Heart left ventricle (tissue), 16 donors: ENCODE measurements at regions not wholly inside any gene's neighbourhood (a gene's known extent, or its start where the extent isn't known, plus 50 kb on each side); places are given as distances from the start of the nearest gene placed in this dataset.

ENCODE experiments used
- ATAC-seq, 4 donors: fragments of 200-7000 bp; cut with Tn5 transposase; one replicate each; pipeline ENCODE4 v1.9.1; 2020 to 2022; ENCODE audit warnings: moderate library complexity in 4 of 4, mild to moderate bottlenecking in 3 of 4, moderate number of reproducible peaks in 1 of 4
- DNase-seq, 5 donors: peaks; one replicate each; pipeline ENCODE4 v3.0.0-alpha.2; 2020
- H3K27ac ChIP-seq, 12 donors: fragments of 200-600 bp; sonication (generic) in 4 of 12; one replicate each; pipeline versions ENCODE4 v1.5.0 to v1.8.0; 2016 to 2022; ENCODE audit warnings: mild to moderate bottlenecking in 2 of 12
- H3K27me3 ChIP-seq, 9 donors: fragments of 200-600 bp; sonication (generic) in 2 of 9; one replicate each; pipeline versions ENCODE4 v1.5.1 to v1.8.0; 2016 to 2022; ENCODE audit warnings: mild to moderate bottlenecking in 3 of 9
- H3K36me3 ChIP-seq, 9 donors: fragments of 200-600 bp; sonication (generic) in 2 of 9; one replicate each; pipeline versions ENCODE4 v1.5.0 to v1.8.0; 2018 to 2022; ENCODE audit warnings: mild to moderate bottlenecking in 2 of 9
- H3K4me1 ChIP-seq, 12 donors: fragments of 200-600 bp; sonication (generic) in 4 of 12; one replicate each; pipeline versions ENCODE4 v1.5.0 to v1.8.0; 2016 to 2022; ENCODE audit warnings: mild to moderate bottlenecking in 3 of 12
- H3K4me3 ChIP-seq, 12 donors: fragments of 200-600 bp; sonication (generic) in 4 of 12; one replicate each; pipeline versions ENCODE4 v1.5.0 to v1.8.0; 2017 to 2022; ENCODE audit warnings: mild to moderate bottlenecking in 9 of 12, moderate library complexity in 4 of 12
- H3K9me3 ChIP-seq, 12 donors: fragments of 200-600 bp; sonication (generic) in 4 of 12; one replicate each; pipeline versions ENCODE4 v1.5.0 to v1.8.0; 2016 to 2022; ENCODE audit warnings: mild to moderate bottlenecking in 1 of 12
- CTCF ChIP-seq, 12 donors: fragments of 200-600 bp; sonication (generic) in 4 of 12; IDR thresholded peaks; one replicate each; pipeline versions ENCODE4 v1.5.0 to v1.8.0; 2018 to 2022; ENCODE audit warnings: antibody characterized with exemption in 12 of 12, mild to moderate bottlenecking in 5 of 12
- POLR2A ChIP-seq, 2 donors: fragments of 450-650 bp; IDR thresholded peaks; one replicate each; pipeline ENCODE4 v1.6.1; 2017; ENCODE audit warnings: antibody characterized with exemption in 2 of 2, mild to moderate bottlenecking in 2 of 2, moderate library complexity in 2 of 2
- WGBS, 4 donors: extraction: QIAGEN DNeasy Blood & Tissue Kit in 2 of 4; methylation state at CpG; one replicate each; pipeline versions ENCODE4 v1.1.5 to v1.1.7; 2013 to 2018; 5-methylcytosine and 5-hydroxymethylcytosine counted together
- intact Hi-C, 10 donors: fragments of 100-400 bp; cut with DNase I; formaldehyde crosslinking; loops; one replicate each; pipeline versions ENCODE4 v1.11.1 to v1.14.2; 2022
- donor health status: ischemic (EF 13 %, LVEDD 7.1; RV severe dilation, severe dysfunction).
- donor health status: healthy with polysubstance abuse.
- donor health status: DM: no; HTN: yes; CAD: no.
- donor health status: DM: no; HTN: no; CAD: no.
- donor health status: ischemic (EF 25% LVEDD 6.9; RV normal size, moderate dysfunction).
- donor health status: ischemic (EF 25% LVEDD 5.7; RV mildly dilated, moderate dysfunction).
- donor health status: healthy.
- donor health status: DM: yes; HTN: yes; CAD: no.
- donor health status: ischemic (EF 35%, LVEDD 5.7; RV mildly dilated, moderate dysfunction).
- donor health status: nonischemic (EF 11% LVEDD 7.7; RV severe dilation, severe dysfunction).
- donor health status: DM: yes; HTN: yes; CAD: no.
- donor health status: PGD.
- donor health status: ischemic (EF 29% LVEDD 5.4; RV normal size, mild dysfunction).
- donor health status: nonischemic (EF 23%, LVEDD 6.1; RV moderate dilation, normal function).

DNA sequence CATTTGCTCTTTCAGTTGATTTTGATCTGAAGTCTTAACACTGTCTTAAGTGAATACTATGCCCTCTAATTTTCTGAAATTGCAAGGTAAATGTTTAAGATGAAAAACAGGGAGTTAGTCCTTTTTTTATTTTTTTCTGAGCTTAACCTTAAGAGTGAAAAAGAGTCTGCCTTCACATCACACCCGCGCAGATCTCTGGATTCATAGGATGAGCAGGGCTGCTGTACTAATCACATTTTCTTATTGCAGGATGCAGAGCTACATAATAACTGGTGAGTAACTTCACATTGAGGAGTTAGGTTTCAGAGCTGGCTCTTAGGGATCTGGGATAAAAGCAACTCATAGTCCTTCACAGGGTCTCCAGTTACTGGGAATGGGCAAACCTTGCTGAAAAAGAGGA lies 188.7 kb upstream of the ATP1B1 start:
- Histone ChIP-seq H3K4me3 (no peak overlapping the region), H3K36me3 (no peaks in the 10 kb centered on the region), H3K27ac (no peak overlapping the region), H3K4me1 (peaks cover 0 to 38% (median 12%) of the 10 kb centered on the region in 12 donors), H3K27me3 (no peaks in the 10 kb centered on the region), H3K9me3 (no peaks in the 10 kb centered on the region)
- DNase-seq (no peak), ATAC-seq (no peak)
- intact Hi-C loops: loop anchor here in 1 of 10 donors (10.0 kb wide), 1 partner anchor 187 kb away; the partner anchor contains the start of gene ATP1B1
- TF ChIP-seq CTCF (IDR thresholded peaks at IDR 0.05) (no peak), POLR2A (IDR thresholded peaks at IDR 0.05) (no peak)
- 81 to 95% (median 87%) methylated on average over 2 of the region's 2 CpGs for WGBS, 4 donors

GRCh38 chr1:168918860-168919741 lies 187.4 kb upstream of the ATP1B1 start:
- ATAC-seq (no peak), DNase-seq (no peak)
- Histone ChIP-seq H3K27ac (no peak overlapping the region), H3K36me3 (no peaks in the 10 kb centered on the region), H3K27me3 (no peaks in the 10 kb centered on the region), H3K4me3 (no peak overlapping the region), H3K9me3 (no peaks in the 10 kb centered on the region), H3K4me1 (peaks cover 0 to 38% (median 12%) of the 10 kb centered on the region in 12 donors)
- intact Hi-C loops: loop anchor here in 1 of 10 donors (10.0 kb wide), 1 partner anchor 186 kb away; the partner anchor contains the start of gene ATP1B1
- 81 to 85% (median 84%) methylated on average over 5 of the region's 5 CpGs for WGBS, 4 donors
- TF ChIP-seq CTCF (IDR thresholded peaks at IDR 0.05) (no peak), POLR2A (IDR thresholded peaks at IDR 0.05) (no peak)

GRCh38 chr1:168920456-168921094 lies 185.9 kb upstream of the ATP1B1 start:
- Histone ChIP-seq H3K36me3 (no peaks in the 10 kb centered on the region), H3K27me3 (no peaks in the 10 kb centered on the region), H3K27ac (peak overlapping the region in 11 of 12 donors; percentile 13 to 80 (median 61)), H3K4me1 (peaks cover 0 to 38% (median 12%) of the 10 kb centered on the region in 12 donors), H3K9me3 (no peaks in the 10 kb centered on the region), H3K4me3 (no peak overlapping the region)
- ATAC-seq: peak; percentile 40 to 90 (median 86)
- intact Hi-C loops: loop anchor here in 3 of 10 donors (2.0 to 10.0 kb wide), 3 partner anchors 50 to 184 kb away; partner anchors contain the start of gene ATP1B1 (in 1 of the 3)
- WGBS, 4 donors: 32 to 51% (median 42%) methylated on average over 6 of the region's 6 CpGs
- no peak for TF ChIP-seq POLR2A (IDR thresholded peaks at IDR 0.05)
- TF ChIP-seq CTCF (IDR thresholded peaks at IDR 0.05): no peak
- DNase-seq: peak in 4 of 5 donors; percentile 29 to 59 (median 42)

GRCh38 chr1:168921629-168922028 lies 184.9 kb upstream of the ATP1B1 start:
- peak overlapping the region in 11 of 12 donors; percentile 9 to 80 (median 61) for H3K27ac ChIP-seq
- ATAC-seq (no peak), DNase-seq (no peak)
- no peaks in the 10 kb centered on the region for H3K27me3 ChIP-seq
- 68 to 73% (median 71%) methylated on average over 3 of the region's 3 CpGs for WGBS, 4 donors
- intact Hi-C loops: loop anchor here in 3 of 10 donors (2.0 to 10.0 kb wide), 3 partner anchors 49 to 183 kb away; partner anchors contain the start of gene ATP1B1 (in 1 of the 3)
- no peaks in the 10 kb centered on the region for H3K9me3 ChIP-seq
- TF ChIP-seq POLR2A (IDR thresholded peaks at IDR 0.05) (no peak), CTCF (IDR thresholded peaks at IDR 0.05) (no peak)
- H3K4me1 ChIP-seq: peaks cover 0 to 38% (median 12%) of the 10 kb centered on the region in 12 donors
- H3K36me3 ChIP-seq: no peaks in the 10 kb centered on the region
- H3K4me3 ChIP-seq: no peak overlapping the region
